MM.1S (cell line): ENCODE measurements at regions not wholly inside any gene's neighbourhood (a gene's known extent, or its start where the extent isn't known, plus 50 kb on each side); places are given as distances from the start of the nearest gene placed in this dataset.

ENCODE experiments used
- DNase-seq: peaks from one replicate; pipeline ENCODE4 v3.0.0-alpha.2; 2015
- H2AFZ ChIP-seq: fragments of 300-600 bp; sonication (generic); 2 replicates; pipeline ENCODE4 v1.6.0; 2016; ENCODE audit warnings: antibody characterized with exemption, low read length
- H3F3A ChIP-seq: fragments of 300-600 bp; sonication (generic); 2 replicates; pipeline ENCODE4 v1.6.1; 2016; ENCODE audit warnings: mild to moderate bottlenecking, antibody characterized with exemption, low read length, moderate library complexity, mixed read lengths; ENCODE audit not compliant: insufficient read depth
- H3K27ac ChIP-seq: fragments of 300-600 bp; sonication (generic); 2 replicates; pipeline ENCODE4 v1.5.1; 2016; ENCODE audit warnings: mild to moderate bottlenecking, low read length
- H3K27me3 ChIP-seq: fragments of 300-600 bp; sonication (generic); replicated peaks from 2 replicates; pipeline ENCODE4 v1.6.0; 2016; ENCODE audit warnings: low read length; ENCODE audit not compliant: insufficient read depth
- H3K36me3 ChIP-seq: fragments of 300-600 bp; sonication (generic); replicated peaks from 2 replicates; pipeline ENCODE4 v1.6.1; 2016; ENCODE audit warnings: mild to moderate bottlenecking, low read length, mixed read lengths; ENCODE audit not compliant: insufficient read depth
- H3K4me1 ChIP-seq: fragments of 300-600 bp; sonication (generic); 2 replicates; pipeline ENCODE4 v1.6.1; 2016; ENCODE audit warnings: low read length, mixed read lengths
- H3K4me2 ChIP-seq: fragments of 300-600 bp; sonication (generic); 2 replicates; pipeline ENCODE4 v1.6.0; 2016; ENCODE audit warnings: low read depth, low read length
- H3K4me3 ChIP-seq: fragments of 300-600 bp; sonication (generic); 2 replicates; pipeline ENCODE4 v1.5.1; 2016; ENCODE audit warnings: low read length, mixed read lengths
- H3K79me2 ChIP-seq: fragments of 300-600 bp; sonication (generic); 2 replicates; pipeline ENCODE4 v1.6.1; 2016; ENCODE audit warnings: mixed run types, low read length, mixed read lengths
- H3K9ac ChIP-seq: fragments of 300-600 bp; sonication (generic); 2 replicates; pipeline ENCODE4 v1.6.1; 2016; ENCODE audit warnings: low read length, mixed read lengths
- H3K9me2 ChIP-seq: fragments of 300-600 bp; sonication (generic); replicated peaks from 2 replicates; pipeline ENCODE4 v1.6.1; 2016; ENCODE audit warnings: mild to moderate bottlenecking, low read length, mixed read lengths; ENCODE audit not compliant: insufficient read depth
- H3K9me3 ChIP-seq: fragments of 300-600 bp; sonication (generic); replicated peaks from 2 replicates; pipeline ENCODE4 v1.6.1; 2016; ENCODE audit warnings: mild to moderate bottlenecking, low read length, mixed read lengths; ENCODE audit not compliant: insufficient read depth
- H4K20me1 ChIP-seq: fragments of 300-600 bp; sonication (generic); 2 replicates; pipeline ENCODE4 v1.6.1; 2016; ENCODE audit warnings: mild to moderate bottlenecking, low read length, moderate library complexity, mixed read lengths; ENCODE audit not compliant: insufficient read depth
- EZH2 ChIP-seq: fragments of 300-600 bp; sonication (generic); optimal IDR thresholded peaks from 2 replicates; pipeline ENCODE3; 2017; ENCODE audit warnings: low read depth, mild to moderate bottlenecking, antibody characterized with exemption, low read length, mixed read lengths
- EZH2phosphoT487 ChIP-seq: fragments of 300-600 bp; sonication (generic); IDR thresholded peaks from 2 replicates; pipeline ENCODE4 v1.6.1; 2018; ENCODE audit warnings: antibody characterized with exemption, low read length
- TF ChIP-seq, protein P1 (sequence below): fragments of 300-600 bp; sonication (generic); IDR thresholded peaks from 2 replicates; pipeline ENCODE4 v1.5.1; 2016; ENCODE audit warnings: antibody characterized with exemption, low read length, mixed read lengths

DNA sequence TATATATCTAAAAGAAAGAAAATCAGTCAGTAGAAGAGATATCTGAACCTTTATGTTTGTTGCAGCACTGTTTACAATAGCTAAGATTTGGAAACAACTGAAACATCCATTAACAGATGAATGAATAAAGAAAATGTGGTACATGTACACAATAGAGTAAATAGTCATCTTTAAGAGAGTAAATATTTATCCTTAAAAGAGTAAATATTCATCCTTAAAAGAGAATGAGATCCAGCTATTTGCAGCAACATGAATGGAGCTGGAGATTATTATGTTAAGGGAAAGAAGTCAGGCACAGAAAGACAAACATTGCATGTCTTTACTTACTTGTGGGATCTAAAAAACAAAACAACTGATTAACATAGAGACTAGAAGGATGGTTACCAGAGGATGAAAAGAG lies 197.0 kb upstream of the CBLB start:
- H3K4me3 ChIP-seq = no peak overlapping the region
- no peak overlapping the region for H3K9ac ChIP-seq
- no peaks in the 10 kb centered on the region for H3K79me2 ChIP-seq
- no peak overlapping the region for H2AFZ ChIP-seq
- H4K20me1 ChIP-seq = no peaks in the 10 kb centered on the region
- no peaks in the 10 kb centered on the region for H3K36me3 ChIP-seq
- H3K27me3 ChIP-seq = no peaks in the 10 kb centered on the region
- no peak overlapping the region for H3K4me2 ChIP-seq
- DNase-seq = no peak
- peaks cover 11% of the 10 kb centered on the region; the same call in 1 of the 2 replicates for H3F3A ChIP-seq
- TF ChIP-seq, protein P1, sequence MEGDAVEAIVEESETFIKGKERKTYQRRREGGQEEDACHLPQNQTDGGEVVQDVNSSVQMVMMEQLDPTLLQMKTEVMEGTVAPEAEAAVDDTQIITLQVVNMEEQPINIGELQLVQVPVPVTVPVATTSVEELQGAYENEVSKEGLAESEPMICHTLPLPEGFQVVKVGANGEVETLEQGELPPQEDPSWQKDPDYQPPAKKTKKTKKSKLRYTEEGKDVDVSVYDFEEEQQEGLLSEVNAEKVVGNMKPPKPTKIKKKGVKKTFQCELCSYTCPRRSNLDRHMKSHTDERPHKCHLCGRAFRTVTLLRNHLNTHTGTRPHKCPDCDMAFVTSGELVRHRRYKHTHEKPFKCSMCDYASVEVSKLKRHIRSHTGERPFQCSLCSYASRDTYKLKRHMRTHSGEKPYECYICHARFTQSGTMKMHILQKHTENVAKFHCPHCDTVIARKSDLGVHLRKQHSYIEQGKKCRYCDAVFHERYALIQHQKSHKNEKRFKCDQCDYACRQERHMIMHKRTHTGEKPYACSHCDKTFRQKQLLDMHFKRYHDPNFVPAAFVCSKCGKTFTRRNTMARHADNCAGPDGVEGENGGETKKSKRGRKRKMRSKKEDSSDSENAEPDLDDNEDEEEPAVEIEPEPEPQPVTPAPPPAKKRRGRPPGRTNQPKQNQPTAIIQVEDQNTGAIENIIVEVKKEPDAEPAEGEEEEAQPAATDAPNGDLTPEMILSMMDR = no peak
- TF ChIP-seq EZH2 (no peak), EZH2phosphoT487 (no peak)
- H3K9me3 ChIP-seq = no peaks in the 10 kb centered on the region
- H3K4me1 ChIP-seq = 0 out of 2 replicates have a peak, but pooled peaks cover 4% of the 10 kb centered on the region
- H3K9me2 ChIP-seq = no peaks in the 10 kb centered on the region
- H3K27ac ChIP-seq = no peak overlapping the region

DNA sequence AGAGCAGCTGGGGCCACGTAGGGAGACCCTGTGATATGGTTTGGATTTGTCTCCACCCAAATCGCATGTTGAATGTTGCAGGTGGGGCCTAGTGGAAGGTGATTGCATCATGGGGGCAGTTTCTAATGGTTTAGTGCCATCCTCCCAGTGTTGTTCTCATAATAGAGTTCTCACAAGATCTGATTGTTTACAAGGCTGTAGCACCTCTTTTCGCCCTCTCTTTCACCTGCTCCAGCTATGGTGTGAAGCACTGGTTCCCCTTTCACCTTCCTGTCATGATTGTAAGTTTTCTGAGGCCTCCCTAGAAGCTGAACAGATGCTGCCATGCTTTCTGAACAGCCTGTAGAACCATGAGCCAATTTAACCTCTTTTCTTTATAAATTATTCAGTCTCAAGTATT lies 198.9 kb upstream of the CBLB start:
- H3K9ac ChIP-seq = no peak overlapping the region
- H3K9me2 ChIP-seq = no peaks in the 10 kb centered on the region
- H3K36me3 ChIP-seq = no peaks in the 10 kb centered on the region
- no peaks in the 10 kb centered on the region for H4K20me1 ChIP-seq
- TF ChIP-seq EZH2phosphoT487 (no peak), EZH2 (no peak)
- TF ChIP-seq, protein P1 = no peak
- H3K9me3 ChIP-seq = no peaks in the 10 kb centered on the region
- no peak overlapping the region for H3K27ac ChIP-seq
- H3K79me2 ChIP-seq = no peaks in the 10 kb centered on the region
- no peak for DNase-seq
- 0 out of 2 replicates have a peak, but pooled peaks cover 4% of the 10 kb centered on the region for H3K4me1 ChIP-seq
- no peak overlapping the region for H2AFZ ChIP-seq
- no peaks in the 10 kb centered on the region for H3K27me3 ChIP-seq
- H3F3A ChIP-seq = peaks cover 11% of the 10 kb centered on the region; the same call in 1 of the 2 replicates
- no peak overlapping the region for H3K4me2 ChIP-seq
- H3K4me3 ChIP-seq = no peak overlapping the region

DNA sequence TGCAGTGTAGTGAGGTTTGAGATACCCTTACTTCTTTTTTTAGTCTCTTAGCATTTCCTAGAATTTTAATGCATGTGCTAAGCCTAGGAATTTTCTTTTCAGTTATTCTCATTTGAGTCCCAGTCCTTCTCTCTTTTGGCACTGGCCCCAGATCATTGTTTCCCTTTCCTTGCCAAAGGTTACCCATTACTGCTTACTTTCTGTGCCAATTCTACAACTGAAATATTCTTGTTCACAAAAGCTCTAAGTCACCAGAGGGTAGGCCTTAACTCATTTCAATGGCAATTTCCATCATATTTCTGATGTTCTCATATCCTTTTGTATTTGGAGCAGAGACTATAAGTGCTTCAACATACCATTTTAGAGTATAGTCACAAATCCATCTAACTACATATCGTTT lies 199.6 kb upstream of the CBLB start:
- Histone ChIP-seq H3K4me3 (no peak overlapping the region), H3K36me3 (no peaks in the 10 kb centered on the region), H3K4me2 (0 out of 2 replicates have a peak overlapping the region, but pooled peaks have one; percentile 27), H4K20me1 (no peaks in the 10 kb centered on the region), H3K27me3 (no peaks in the 10 kb centered on the region), H2AFZ (no peak overlapping the region), H3K9ac (no peak overlapping the region), H3K27ac (peak overlapping the region; percentile 11; the same call in 1 of the 2 replicates), H3F3A (peaks cover 11% of the 10 kb centered on the region; the same call in 1 of the 2 replicates), H3K9me3 (no peaks in the 10 kb centered on the region), H3K4me1 (0 out of 2 replicates have a peak, but pooled peaks cover 4% of the 10 kb centered on the region), H3K79me2 (no peaks in the 10 kb centered on the region), H3K9me2 (no peaks in the 10 kb centered on the region)
- TF ChIP-seq, protein P1 = no peak
- TF ChIP-seq EZH2phosphoT487 (no peak), EZH2 (no peak)
- DNase-seq = no peak
